ENCODE measurements at regions not wholly inside any gene's neighbourhood (a gene's known extent, or its start where the extent isn't known, plus 50 kb on each side); places are given as distances from the start of the nearest gene placed in this dataset.

- DNase-seq, result no peak
Measured at GRCh38 chr2:2974982-2975381, 402.6 kb downstream of the EIPR1 start.

- DNase-seq, result no peak
Measured at GRCh38 chr2:2960441-2961133, 417.0 kb downstream of the EIPR1 start.

- no peak for DNase-seq
Measured at GRCh38 chr2:2950403-2950952, 427.1 kb downstream of the EIPR1 start.

- no peak for DNase-seq
Measured at GRCh38 chr2:2947406-2947805, 430.2 kb downstream of the EIPR1 start.

- no peak for DNase-seq
Measured at GRCh38 chr2:2942906-2943305, 434.7 kb downstream of the EIPR1 start.

GRCh38 chr2:2942225-2942624 lies 435.4 kb downstream of the EIPR1 start:
- no peak for DNase-seq

- no peak for DNase-seq
Measured at GRCh38 chr2:2941205-2941604, 436.4 kb downstream of the EIPR1 start.

- no peak for DNase-seq
Measured at GRCh38 chr2:2940702-2941101, 436.9 kb downstream of the EIPR1 start.

GRCh38 chr2:2940061-2940460 lies 437.6 kb downstream of the EIPR1 start:
- no peak for DNase-seq

GRCh38 chr2:2939078-2939795 lies 438.4 kb downstream of the EIPR1 start:
- no peak for DNase-seq

- no peak for DNase-seq
Measured at GRCh38 chr2:2938481-2938880, 439.1 kb downstream of the EIPR1 start.

GRCh38 chr2:2935445-2936149 lies 442.0 kb downstream of the EIPR1 start:
- no peak for DNase-seq

GRCh38 chr2:2933426-2933825 lies 444.2 kb downstream of the EIPR1 start:
- DNase-seq, result no peak

- DNase-seq, result no peak
Measured at GRCh38 chr2:2932692-2933305, 444.8 kb downstream of the EIPR1 start.

- DNase-seq, result no peak
Measured at GRCh38 chr2:2932189-2932588, 445.4 kb downstream of the EIPR1 start.

GRCh38 chr2:2931318-2932075 lies 446.1 kb downstream of the EIPR1 start:
- no peak for DNase-seq

GRCh38 chr2:2930841-2931240 lies 446.8 kb downstream of the EIPR1 start:
- no peak for DNase-seq

GRCh38 chr2:2926858-2927175 lies 450.8 kb downstream of the EIPR1 start:
- DNase-seq, result no peak

- DNase-seq, result no peak
Measured at GRCh38 chr2:2926009-2926857, 451.4 kb downstream of the EIPR1 start.

- no peak for DNase-seq
Measured at GRCh38 chr2:2922156-2922555, 455.5 kb downstream of the EIPR1 start.

GRCh38 chr2:2921011-2921720 lies 456.5 kb downstream of the EIPR1 start:
- DNase-seq, result no peak

All from AML-193 (cell line).